Spleen (tissue), 11 donors: ENCODE measurements at regions not wholly inside any gene's neighbourhood (a gene's known extent, or its start where the extent isn't known, plus 50 kb on each side); places are given as distances from the start of the nearest gene placed in this dataset.

ENCODE experiments used
- DNase-seq: peaks from one replicate; pipeline ENCODE4 v3.0.0-alpha.2; 2020
- H3K27ac ChIP-seq, 8 donors: fragments of 200-600 bp; sonication (generic) in 7 of 8; 1 replicate in 4 of 8; 2 replicates in 4 of 8; pipeline versions ENCODE4 v1.5.0 to v1.8.0; 2016 to 2021; ENCODE audit warnings: inconsistent platforms in 4 of 8, mild to moderate bottlenecking in 4 of 8, moderate library complexity in 1 of 8
- H3K27me3 ChIP-seq, 7 donors: fragments of 200-600 bp; sonication (generic) in 6 of 7; replicated peaks in 1 of 7; 1 replicate in 4 of 7; 2 replicates in 3 of 7; pipeline versions ENCODE4 v1.5.0 to v1.8.0; 2016 to 2021; ENCODE audit warnings: inconsistent platforms in 3 of 7, mild to moderate bottlenecking in 1 of 7
- H3K36me3 ChIP-seq, 6 donors: fragments of 200-600 bp; sonication (generic) in 5 of 6; 1 replicate in 4 of 6; 2 replicates in 2 of 6; pipeline versions ENCODE4 v1.5.0 to v1.8.0; 2016 to 2021; ENCODE audit warnings: inconsistent platforms in 2 of 6
- H3K4me1 ChIP-seq, 6 donors: fragments of 200-600 bp; sonication (generic) in 5 of 6; 1 replicate in 3 of 6; 2 replicates in 3 of 6; pipeline versions ENCODE4 v1.5.0 to v1.8.0; 2016 to 2021; ENCODE audit warnings: inconsistent platforms in 3 of 6
- H3K4me3 ChIP-seq, 8 donors: fragments of 200-600 bp; sonication (generic) in 7 of 8; 1 replicate in 4 of 8; 2 replicates in 4 of 8; pipeline versions ENCODE4 v1.5.0 to v1.8.0; 2016 to 2021; ENCODE audit warnings: inconsistent platforms in 4 of 8, mild to moderate bottlenecking in 4 of 8, moderate library complexity in 2 of 8
- H3K9me3 ChIP-seq, 8 donors: fragments of 200-600 bp; sonication (generic) in 7 of 8; 1 replicate in 4 of 8; 2 replicates in 4 of 8; pipeline versions ENCODE4 v1.5.0 to v1.8.0; 2016 to 2021; ENCODE audit warnings: inconsistent platforms in 4 of 8
- POLR2A ChIP-seq, 3 donors: fragments of 450-650 bp; IDR thresholded peaks; one replicate each; pipeline ENCODE4 v1.5.1; 2017; ENCODE audit warnings: antibody characterized with exemption in 3 of 3, mild to moderate bottlenecking in 1 of 3
- POLR2AphosphoS5 ChIP-seq, 3 donors: sonication (generic); formaldehyde crosslinking; IDR thresholded peaks; one replicate each; pipeline ENCODE4 v1.5.1; 2017; ENCODE audit warnings: antibody characterized with exemption in 3 of 3
- WGBS, 5 donors: extraction: QIAGEN DNeasy Blood & Tissue Kit in 3 of 5; methylation state at CpG; one replicate each; pipeline versions ENCODE4 v1.1.5 to v1.1.7; 2013 to 2018; 5-methylcytosine and 5-hydroxymethylcytosine counted together
- intact Hi-C: fragments of 100-400 bp; cut with DNase I; formaldehyde crosslinking; loops from one replicate; pipeline ENCODE4 v1.15.0; 2023; ENCODE audit warnings: low total_unique reads
- TF ChIP-seq, protein P1 (sequence below), 11 experiments: fragments of 200-600 bp in 7 of 11; fragments of 450-650 bp in 4 of 11; sonication (generic) in 4 of 11; IDR thresholded peaks in 8 of 11; conservative IDR thresholded peaks in 3 of 11; 1 replicate in 7 of 11; 2 replicates in 4 of 11; pipeline versions ENCODE4 v1.4.0 to v1.8.0; 2016 to 2021; ENCODE audit warnings: antibody characterized with exemption in 11 of 11, inconsistent platforms in 4 of 11, mild to moderate bottlenecking in 1 of 11
- donor health status: healthy with polysubstance abuse.
- donor health status: DM: no; HTN: no; CAD: no; lungs with moderate emphysema.
- donor health status: DM: no; HTN: no; CAD: no.
- donor health status: Bipolar disorder and iron deficiency.
- donor health status: healthy.
- donor health status: DM: no; HTN: no; CAD: no.
- donor health status: DM: yes; HTN: yes; CAD: no.

DNA sequence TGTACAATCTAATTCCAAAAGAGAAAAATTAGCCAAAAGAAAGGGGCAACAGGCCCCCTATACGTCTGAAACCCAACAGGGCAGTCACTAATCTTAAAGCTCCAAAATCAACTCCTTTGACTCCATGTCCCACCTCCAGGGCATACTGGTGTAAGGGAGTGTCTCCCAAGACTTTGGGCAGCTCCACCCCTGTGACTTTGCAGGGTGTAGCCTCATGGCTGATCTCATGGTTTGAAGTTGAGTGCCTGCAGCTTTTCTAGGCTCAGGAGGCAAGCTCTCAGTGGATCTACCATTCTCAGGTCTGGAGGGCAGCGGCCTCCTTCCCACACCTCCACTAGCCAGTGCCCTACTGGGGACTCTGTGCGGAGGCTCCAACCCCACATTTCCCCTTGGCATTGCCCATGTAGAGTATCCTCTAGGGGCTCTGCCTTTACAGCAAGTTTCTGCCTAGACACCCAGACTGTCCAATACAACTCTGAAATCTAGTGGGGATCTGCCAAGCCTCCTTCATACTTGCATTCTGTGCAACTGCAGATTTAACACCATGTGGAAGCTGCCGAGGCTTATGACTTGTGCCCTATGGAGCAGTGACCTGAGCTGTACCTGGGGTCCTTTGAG is 94.5 kb downstream of the TRIM29 start:
- H3K36me3 ChIP-seq, result no peaks in the 10 kb centered on the region
- intact Hi-C loops, result no loop called here
- no peaks in the 10 kb centered on the region for H3K4me1 ChIP-seq
- H3K27ac ChIP-seq, result no peak overlapping the region
- TF ChIP-seq POLR2A (IDR thresholded peaks at IDR 0.05), result no peak
- TF ChIP-seq, protein P1, sequence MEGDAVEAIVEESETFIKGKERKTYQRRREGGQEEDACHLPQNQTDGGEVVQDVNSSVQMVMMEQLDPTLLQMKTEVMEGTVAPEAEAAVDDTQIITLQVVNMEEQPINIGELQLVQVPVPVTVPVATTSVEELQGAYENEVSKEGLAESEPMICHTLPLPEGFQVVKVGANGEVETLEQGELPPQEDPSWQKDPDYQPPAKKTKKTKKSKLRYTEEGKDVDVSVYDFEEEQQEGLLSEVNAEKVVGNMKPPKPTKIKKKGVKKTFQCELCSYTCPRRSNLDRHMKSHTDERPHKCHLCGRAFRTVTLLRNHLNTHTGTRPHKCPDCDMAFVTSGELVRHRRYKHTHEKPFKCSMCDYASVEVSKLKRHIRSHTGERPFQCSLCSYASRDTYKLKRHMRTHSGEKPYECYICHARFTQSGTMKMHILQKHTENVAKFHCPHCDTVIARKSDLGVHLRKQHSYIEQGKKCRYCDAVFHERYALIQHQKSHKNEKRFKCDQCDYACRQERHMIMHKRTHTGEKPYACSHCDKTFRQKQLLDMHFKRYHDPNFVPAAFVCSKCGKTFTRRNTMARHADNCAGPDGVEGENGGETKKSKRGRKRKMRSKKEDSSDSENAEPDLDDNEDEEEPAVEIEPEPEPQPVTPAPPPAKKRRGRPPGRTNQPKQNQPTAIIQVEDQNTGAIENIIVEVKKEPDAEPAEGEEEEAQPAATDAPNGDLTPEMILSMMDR (IDR thresholded peaks at IDR 0.05 in 8 of 11, conservative IDR thresholded peaks at IDR 0.05 in 3 of 11), result no peak
- no peak for TF ChIP-seq POLR2AphosphoS5 (IDR thresholded peaks at IDR 0.05)
- peaks cover 0 to 24% (median 21%) of the 10 kb centered on the region in 8 donors for H3K9me3 ChIP-seq
- whole genome bisulfite sequencing, 5 donors, result 78 to 90% (median 87%) methylated on average over 4 of the region's 4 CpGs
- H3K4me3 ChIP-seq, result no peak overlapping the region
- peaks cover 0 to 20% (median 0%) of the 10 kb centered on the region in 7 donors for H3K27me3 ChIP-seq
- DNase-seq, result no peak

DNA sequence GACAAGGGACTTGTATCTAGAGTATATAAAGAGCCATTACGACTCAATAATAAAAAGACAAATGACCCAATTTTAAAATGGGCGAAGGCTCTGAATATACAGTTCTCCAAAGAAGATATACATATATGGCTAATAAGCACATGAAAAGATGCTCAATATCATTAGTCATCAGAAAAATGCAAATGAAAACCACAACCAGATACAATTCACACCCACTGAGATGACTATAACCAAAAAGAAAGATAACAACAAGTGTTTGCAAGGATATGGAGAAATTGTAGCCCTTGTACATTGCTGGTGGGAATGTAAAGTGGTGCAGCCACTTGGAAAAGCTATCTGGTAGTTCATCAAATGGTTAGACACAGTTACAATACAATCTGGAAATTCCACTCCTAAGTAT is 96.3 kb downstream of the TRIM29 start:
- TF ChIP-seq, protein P1 (IDR thresholded peaks at IDR 0.05 in 8 of 11, conservative IDR thresholded peaks at IDR 0.05 in 3 of 11), result no peak
- TF ChIP-seq POLR2AphosphoS5 (IDR thresholded peaks at IDR 0.05), result no peak
- TF ChIP-seq POLR2A (IDR thresholded peaks at IDR 0.05), result no peak
- no peak overlapping the region for H3K27ac ChIP-seq
- peaks cover 0 to 12% (median 7%) of the 10 kb centered on the region in 8 donors for H3K9me3 ChIP-seq
- no peak for DNase-seq
- intact Hi-C loops, result no loop called here
- no peak overlapping the region for H3K4me3 ChIP-seq
- WGBS, 5 donors, result 90 to 99% (median 91%) methylated on average over 2 of the region's 2 CpGs
- peaks cover 0 to 20% (median 0%) of the 10 kb centered on the region in 7 donors for H3K27me3 ChIP-seq
- no peaks in the 10 kb centered on the region for H3K4me1 ChIP-seq
- no peaks in the 10 kb centered on the region for H3K36me3 ChIP-seq

DNA sequence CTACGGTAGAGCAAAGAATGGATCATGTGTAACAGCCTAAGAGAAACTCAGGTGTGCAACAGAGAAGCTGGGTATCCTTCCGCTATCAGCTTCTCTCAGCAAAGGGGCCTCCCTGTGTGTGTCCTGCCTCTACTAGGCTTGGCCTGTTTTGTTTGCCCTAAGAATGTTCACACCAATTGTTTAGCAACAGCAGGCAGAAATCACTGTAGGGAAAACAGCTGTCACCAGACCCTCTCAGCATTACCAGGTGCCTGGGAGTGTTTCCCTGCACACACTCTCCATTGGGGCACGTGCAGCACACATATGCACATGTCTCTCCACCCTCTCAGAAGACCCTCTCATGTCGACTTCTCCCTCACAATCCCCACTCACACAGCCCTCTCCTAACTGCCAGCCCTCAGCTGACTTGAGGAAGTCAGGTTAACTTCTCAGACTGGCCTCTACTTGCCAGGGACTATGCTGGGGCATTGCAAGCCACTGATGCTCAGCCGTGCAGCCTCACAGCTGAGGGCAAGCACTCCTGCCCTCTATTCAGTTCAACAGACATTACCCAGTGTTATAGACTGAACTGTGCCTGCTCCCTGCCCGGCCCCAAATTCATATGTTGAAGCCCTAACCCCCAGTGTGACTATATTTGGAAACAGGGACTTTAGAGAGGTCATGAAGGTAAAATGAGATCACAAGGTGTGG is 97.6 kb downstream of the TRIM29 start:
- intact Hi-C loops, result no loop called here
- TF ChIP-seq POLR2A (IDR thresholded peaks at IDR 0.05) (no peak), POLR2AphosphoS5 (IDR thresholded peaks at IDR 0.05) (no peak)
- TF ChIP-seq, protein P1 (IDR thresholded peaks at IDR 0.05 in 8 of 11, conservative IDR thresholded peaks at IDR 0.05 in 3 of 11), result no peak
- WGBS, 5 donors, result 60 to 76% (median 70%) methylated on average over 6 of the region's 6 CpGs
- Histone ChIP-seq H3K27ac (no peak overlapping the region), H3K4me1 (no peaks in the 10 kb centered on the region), H3K36me3 (no peaks in the 10 kb centered on the region), H3K9me3 (peaks cover 0 to 17% (median 3%) of the 10 kb centered on the region in 8 donors), H3K27me3 (peaks cover 0 to 18% (median 0%) of the 10 kb centered on the region in 7 donors), H3K4me3 (no peak overlapping the region)
- no peak for DNase-seq

DNA sequence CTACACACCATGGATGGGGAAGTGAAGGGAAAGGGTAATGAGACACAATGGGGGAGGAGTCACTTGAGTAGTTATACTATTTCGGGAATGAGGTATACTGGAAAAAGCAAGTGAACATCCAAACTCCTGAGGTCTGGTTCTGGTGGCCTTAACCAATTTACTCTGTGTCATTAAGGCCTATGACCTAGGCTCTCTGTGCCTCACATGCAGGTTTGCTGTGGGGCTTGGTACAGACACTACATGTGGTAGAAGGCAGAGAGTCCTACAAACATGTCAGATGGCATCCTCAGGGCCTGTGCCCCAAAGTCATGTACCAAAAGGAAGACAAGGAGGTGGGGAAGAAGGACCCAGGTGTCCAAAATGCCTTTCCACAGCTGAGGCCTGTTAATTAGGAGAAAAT is 98.9 kb downstream of the TRIM29 start:
- H3K4me3 ChIP-seq, result no peak overlapping the region
- TF ChIP-seq, protein P1 (IDR thresholded peaks at IDR 0.05 in 8 of 11, conservative IDR thresholded peaks at IDR 0.05 in 3 of 11), result no peak
- TF ChIP-seq POLR2A (IDR thresholded peaks at IDR 0.05), result no peak
- TF ChIP-seq POLR2AphosphoS5 (IDR thresholded peaks at IDR 0.05), result no peak
- H3K27me3 ChIP-seq, result peaks cover 0 to 10% (median 0%) of the 10 kb centered on the region in 7 donors
- no peak overlapping the region for H3K27ac ChIP-seq
- 71 to 96% (median 80%) methylated on average over 1 of the region's 1 CpG for WGBS, 5 donors
- no peaks in the 10 kb centered on the region for H3K36me3 ChIP-seq
- DNase-seq, result no peak
- intact Hi-C loops, result no loop called here
- peaks cover 0 to 17% (median 3%) of the 10 kb centered on the region in 8 donors for H3K9me3 ChIP-seq
- H3K4me1 ChIP-seq, result no peaks in the 10 kb centered on the region
